Heart left ventricle (tissue), 16 donors: ENCODE measurements at regions not wholly inside any gene's neighbourhood (a gene's known extent, or its start where the extent isn't known, plus 50 kb on each side); places are given as distances from the start of the nearest gene placed in this dataset.

Experiments used
- ATAC-seq, 4 donors: fragments of 200-7000 bp; cut with Tn5 transposase; one replicate each; pipeline ENCODE4 v1.9.1; 2020 to 2022; ENCODE audit warnings: moderate library complexity in 4 of 4, mild to moderate bottlenecking in 3 of 4, moderate number of reproducible peaks in 1 of 4
- DNase-seq, 5 donors: peaks; one replicate each; pipeline ENCODE4 v3.0.0-alpha.2; 2020
- H3K27ac ChIP-seq, 12 donors: fragments of 200-600 bp; sonication (generic) in 4 of 12; one replicate each; pipeline versions ENCODE4 v1.5.0 to v1.8.0; 2016 to 2022; ENCODE audit warnings: mild to moderate bottlenecking in 2 of 12
- H3K27me3 ChIP-seq, 9 donors: fragments of 200-600 bp; sonication (generic) in 2 of 9; one replicate each; pipeline versions ENCODE4 v1.5.1 to v1.8.0; 2016 to 2022; ENCODE audit warnings: mild to moderate bottlenecking in 3 of 9
- H3K36me3 ChIP-seq, 9 donors: fragments of 200-600 bp; sonication (generic) in 2 of 9; one replicate each; pipeline versions ENCODE4 v1.5.0 to v1.8.0; 2018 to 2022; ENCODE audit warnings: mild to moderate bottlenecking in 2 of 9
- H3K4me1 ChIP-seq, 12 donors: fragments of 200-600 bp; sonication (generic) in 4 of 12; one replicate each; pipeline versions ENCODE4 v1.5.0 to v1.8.0; 2016 to 2022; ENCODE audit warnings: mild to moderate bottlenecking in 3 of 12
- H3K4me3 ChIP-seq, 12 donors: fragments of 200-600 bp; sonication (generic) in 4 of 12; one replicate each; pipeline versions ENCODE4 v1.5.0 to v1.8.0; 2017 to 2022; ENCODE audit warnings: mild to moderate bottlenecking in 9 of 12, moderate library complexity in 4 of 12
- H3K9me3 ChIP-seq, 12 donors: fragments of 200-600 bp; sonication (generic) in 4 of 12; one replicate each; pipeline versions ENCODE4 v1.5.0 to v1.8.0; 2016 to 2022; ENCODE audit warnings: mild to moderate bottlenecking in 1 of 12
- POLR2A ChIP-seq, 2 donors: fragments of 450-650 bp; IDR thresholded peaks; one replicate each; pipeline ENCODE4 v1.6.1; 2017; ENCODE audit warnings: antibody characterized with exemption in 2 of 2, mild to moderate bottlenecking in 2 of 2, moderate library complexity in 2 of 2
- WGBS, 4 donors: extraction: QIAGEN DNeasy Blood & Tissue Kit in 2 of 4; methylation state at CpG; one replicate each; pipeline versions ENCODE4 v1.1.5 to v1.1.7; 2013 to 2018; 5-methylcytosine and 5-hydroxymethylcytosine counted together
- intact Hi-C, 10 donors: fragments of 100-400 bp; cut with DNase I; formaldehyde crosslinking; loops; one replicate each; pipeline versions ENCODE4 v1.11.1 to v1.14.2; 2022
- TF ChIP-seq, protein P1 (sequence below), 12 donors: fragments of 200-600 bp; sonication (generic) in 4 of 12; IDR thresholded peaks; one replicate each; pipeline versions ENCODE4 v1.5.0 to v1.8.0; 2018 to 2022; ENCODE audit warnings: antibody characterized with exemption in 12 of 12, mild to moderate bottlenecking in 5 of 12
- donor health status: ischemic (EF 13 %, LVEDD 7.1; RV severe dilation, severe dysfunction).
- donor health status: healthy with polysubstance abuse.
- donor health status: DM: no; HTN: yes; CAD: no.
- donor health status: DM: no; HTN: no; CAD: no.
- donor health status: ischemic (EF 25% LVEDD 6.9; RV normal size, moderate dysfunction).
- donor health status: ischemic (EF 25% LVEDD 5.7; RV mildly dilated, moderate dysfunction).
- donor health status: healthy.
- donor health status: DM: yes; HTN: yes; CAD: no.
- donor health status: ischemic (EF 35%, LVEDD 5.7; RV mildly dilated, moderate dysfunction).
- donor health status: nonischemic (EF 11% LVEDD 7.7; RV severe dilation, severe dysfunction).
- donor health status: DM: yes; HTN: yes; CAD: no.
- donor health status: PGD.
- donor health status: ischemic (EF 29% LVEDD 5.4; RV normal size, mild dysfunction).
- donor health status: nonischemic (EF 23%, LVEDD 6.1; RV moderate dilation, normal function).

DNA sequence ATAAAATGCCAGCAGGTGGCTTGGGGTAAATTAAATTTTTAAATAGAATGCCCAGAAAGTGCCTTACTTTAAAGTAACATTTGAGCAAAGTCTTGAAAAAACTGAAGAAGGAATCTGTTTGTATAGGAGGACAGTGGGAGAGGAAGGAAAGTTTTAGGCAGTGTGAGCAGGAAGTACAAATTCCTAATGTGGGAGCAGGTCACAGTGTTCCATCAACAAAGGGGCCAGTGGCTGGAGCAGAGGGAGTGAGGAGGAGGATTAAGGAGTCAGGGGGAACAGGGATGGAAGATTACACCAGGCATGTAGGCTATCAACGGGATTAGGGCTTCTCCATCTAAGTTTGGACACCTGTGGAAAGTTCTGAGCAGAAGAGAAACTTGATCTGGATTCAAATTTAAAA, 439.2 kb upstream of the REG3G start:
- Histone ChIP-seq H3K4me1 (no peaks in the 10 kb centered on the region), H3K27ac (no peak overlapping the region), H3K4me3 (no peak overlapping the region), H3K9me3 (no peaks in the 10 kb centered on the region), H3K27me3 (no peaks in the 10 kb centered on the region), H3K36me3 (no peaks in the 10 kb centered on the region)
- DNase-seq (no peak), ATAC-seq (no peak)
- 31 to 48% (median 36%) methylated on average over 1 of the region's 1 CpG for WGBS, 4 donors
- TF ChIP-seq, protein P1, sequence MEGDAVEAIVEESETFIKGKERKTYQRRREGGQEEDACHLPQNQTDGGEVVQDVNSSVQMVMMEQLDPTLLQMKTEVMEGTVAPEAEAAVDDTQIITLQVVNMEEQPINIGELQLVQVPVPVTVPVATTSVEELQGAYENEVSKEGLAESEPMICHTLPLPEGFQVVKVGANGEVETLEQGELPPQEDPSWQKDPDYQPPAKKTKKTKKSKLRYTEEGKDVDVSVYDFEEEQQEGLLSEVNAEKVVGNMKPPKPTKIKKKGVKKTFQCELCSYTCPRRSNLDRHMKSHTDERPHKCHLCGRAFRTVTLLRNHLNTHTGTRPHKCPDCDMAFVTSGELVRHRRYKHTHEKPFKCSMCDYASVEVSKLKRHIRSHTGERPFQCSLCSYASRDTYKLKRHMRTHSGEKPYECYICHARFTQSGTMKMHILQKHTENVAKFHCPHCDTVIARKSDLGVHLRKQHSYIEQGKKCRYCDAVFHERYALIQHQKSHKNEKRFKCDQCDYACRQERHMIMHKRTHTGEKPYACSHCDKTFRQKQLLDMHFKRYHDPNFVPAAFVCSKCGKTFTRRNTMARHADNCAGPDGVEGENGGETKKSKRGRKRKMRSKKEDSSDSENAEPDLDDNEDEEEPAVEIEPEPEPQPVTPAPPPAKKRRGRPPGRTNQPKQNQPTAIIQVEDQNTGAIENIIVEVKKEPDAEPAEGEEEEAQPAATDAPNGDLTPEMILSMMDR (IDR thresholded peaks at IDR 0.05) = no peak
- no peak for TF ChIP-seq POLR2A (IDR thresholded peaks at IDR 0.05)
- intact Hi-C loops = no loop called here

DNA sequence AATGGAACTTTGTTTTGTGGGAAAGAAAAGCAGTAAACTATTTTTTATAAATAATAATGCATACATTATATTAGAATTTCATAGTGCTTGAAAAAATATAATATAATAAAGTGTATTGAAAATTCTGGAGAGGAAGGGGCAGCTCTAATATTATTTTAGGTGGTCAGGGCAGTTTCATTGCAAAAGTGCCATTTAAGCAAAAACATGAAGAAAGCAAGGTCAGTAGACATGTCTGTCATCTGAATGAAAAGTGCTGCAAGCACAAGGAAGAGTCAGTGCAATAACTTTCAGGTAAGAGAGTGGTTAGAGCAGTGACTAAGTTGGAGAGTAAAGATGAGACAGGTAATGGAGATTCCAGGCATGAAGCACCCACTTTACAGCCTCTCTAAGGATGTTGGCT, 435.6 kb upstream of the REG3G start:
- Histone ChIP-seq H3K4me3 (no peak overlapping the region), H3K36me3 (no peaks in the 10 kb centered on the region), H3K9me3 (no peaks in the 10 kb centered on the region), H3K27me3 (no peaks in the 10 kb centered on the region), H3K27ac (no peak overlapping the region), H3K4me1 (no peaks in the 10 kb centered on the region)
- intact Hi-C loops = no loop called here
- DNase-seq = no peak
- TF ChIP-seq, protein P1 (IDR thresholded peaks at IDR 0.05) = no peak
- TF ChIP-seq POLR2A (IDR thresholded peaks at IDR 0.05) = no peak
- no peak for ATAC-seq

DNA sequence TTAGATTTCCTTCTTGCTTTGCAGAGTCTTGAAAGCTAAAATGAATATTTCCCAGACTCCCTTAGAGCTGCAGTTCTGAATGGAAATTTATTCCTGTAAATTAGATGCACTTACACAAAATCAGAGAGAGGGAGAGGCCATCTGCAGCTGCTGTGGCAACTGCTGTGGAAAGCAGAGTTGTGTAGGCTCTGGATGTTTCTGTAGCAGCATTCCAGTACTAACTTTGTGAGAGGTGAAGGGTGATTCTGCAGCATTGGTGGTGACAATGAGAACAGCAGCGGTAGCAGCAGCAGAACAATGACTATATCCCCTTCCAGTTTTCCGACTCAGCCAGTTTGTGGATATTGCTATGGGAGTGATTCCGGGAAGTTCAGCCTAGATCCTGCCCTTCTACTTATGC, 433.0 kb upstream of the REG3G start:
- no peak overlapping the region for H3K4me3 ChIP-seq
- no peak overlapping the region for H3K27ac ChIP-seq
- no peaks in the 10 kb centered on the region for H3K36me3 ChIP-seq
- TF ChIP-seq, protein P1 (IDR thresholded peaks at IDR 0.05) = no peak
- no peak for TF ChIP-seq POLR2A (IDR thresholded peaks at IDR 0.05)
- no peaks in the 10 kb centered on the region for H3K9me3 ChIP-seq
- intact Hi-C loops = no loop called here
- H3K4me1 ChIP-seq = no peaks in the 10 kb centered on the region
- 49 to 64% (median 54%) methylated on average over 3 of the region's 3 CpGs for WGBS, 4 donors
- no peak for DNase-seq
- ATAC-seq = no peak
- no peaks in the 10 kb centered on the region for H3K27me3 ChIP-seq

DNA sequence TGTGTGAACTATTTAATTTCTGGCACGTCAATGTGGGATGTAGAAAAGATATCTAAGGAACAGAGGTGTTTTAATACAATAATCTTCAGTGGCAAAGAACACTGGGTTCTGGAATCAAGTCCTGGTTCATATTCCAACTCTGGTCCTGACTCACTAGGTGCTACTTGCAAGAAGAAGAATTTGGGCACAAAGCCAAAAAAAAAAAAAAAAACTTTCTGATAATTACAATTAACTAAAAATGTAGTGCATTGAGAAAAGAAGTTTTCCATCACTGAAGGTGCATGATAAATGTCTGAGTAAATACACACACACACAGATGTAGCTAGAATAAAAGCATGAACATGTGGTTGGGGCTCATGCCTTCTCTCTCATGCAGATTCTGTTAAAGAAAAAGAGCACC, 424.4 kb upstream of the REG3G start:
- 79 to 86% (median 81%) methylated on average over 1 of the region's 1 CpG for WGBS, 4 donors
- Histone ChIP-seq H3K36me3 (no peaks in the 10 kb centered on the region), H3K4me3 (no peak overlapping the region), H3K9me3 (no peaks in the 10 kb centered on the region), H3K4me1 (no peaks in the 10 kb centered on the region), H3K27me3 (no peaks in the 10 kb centered on the region), H3K27ac (no peak overlapping the region)
- TF ChIP-seq POLR2A (IDR thresholded peaks at IDR 0.05) = no peak
- TF ChIP-seq, protein P1 (IDR thresholded peaks at IDR 0.05) = no peak
- no peak for ATAC-seq
- DNase-seq = no peak
- intact Hi-C loops = no loop called here
